H1 (cell line): ENCODE measurements at regions not wholly inside any gene's neighbourhood (a gene's known extent, or its start where the extent isn't known, plus 50 kb on each side); places are given as distances from the start of the nearest gene placed in this dataset.

Experiments used
- CTCF ChIA-PET: fragments of 300-600 bp; sonication (Branson Sonifier 250); formaldehyde crosslinking; loops from one replicate; lab custom pipeline; 2021; ENCODE audit not compliant: partially characterized antibody; lab: Charles Lee
- POLR2A ChIA-PET: fragments of 300-600 bp; sonication (Branson Sonifier 250); formaldehyde crosslinking; loops from one replicate; lab custom pipeline; 2021; ENCODE audit warnings: inconsistent platforms; ENCODE audit not compliant: partially characterized antibody; lab: Charles Lee
- DNase-seq, 2 experiments: peaks; one replicate each; pipeline versions ENCODE4 v3.0.0 to v3.0.0-alpha.2; 2010 to 2022; ENCODE audit warnings: low spot score in 2 of 2, low read depth in 1 of 2, mixed read lengths in 1 of 2
- FAIRE-seq: peaks from 2 replicates; lab custom pipeline; 2011; peaks lifted over from hg19 to GRCh38; lab: Jason Lieb, UNC
- H2AFZ ChIP-seq: 2 replicates; pipeline ENCODE4 v1.8.1; 2012; ENCODE audit warnings: low read length, inconsistent platforms
- H2AK5ac ChIP-seq: 2 replicates; pipeline ENCODE4 v1.6.1; 2013; ENCODE audit warnings: low read depth, low read length
- H2BK120ac ChIP-seq: replicated peaks from 2 replicates; pipeline ENCODE3; 2013; ENCODE audit warnings: low read depth, low read length, inconsistent platforms
- H2BK12ac ChIP-seq: 2 replicates; pipeline ENCODE4 v1.6.1; 2013; ENCODE audit warnings: low read depth, low read length
- H2BK15ac ChIP-seq: 2 replicates; pipeline ENCODE4 v1.6.1; 2013; ENCODE audit warnings: low read length
- H2BK20ac ChIP-seq: 2 replicates; pipeline ENCODE4 v1.6.1; 2013; ENCODE audit warnings: low read length
- H2BK5ac ChIP-seq: 2 replicates; pipeline ENCODE4 v1.6.1; 2013; ENCODE audit warnings: low read depth, low read length
- H3K14ac ChIP-seq: 2 replicates; pipeline ENCODE4 v1.6.1; 2013; ENCODE audit warnings: inconsistent platforms; ENCODE audit not compliant: insufficient read length
- H3K18ac ChIP-seq: 2 replicates; pipeline ENCODE4 v1.6.1; 2013; ENCODE audit warnings: low read length; ENCODE audit errors: extremely low read depth
- H3K23ac ChIP-seq: 2 replicates; pipeline ENCODE4 v1.6.1; 2013; ENCODE audit warnings: inconsistent platforms; ENCODE audit not compliant: insufficient read length
- H3K23me2 ChIP-seq: 2 replicates; pipeline ENCODE4 v1.6.1; 2013; ENCODE audit warnings: low read depth, low read length
- H3K27ac ChIP-seq: 2 replicates; pipeline ENCODE4 v1.6.1; 2011; ENCODE audit warnings: low read depth, low read length, inconsistent platforms
- H3K27me3 ChIP-seq, 4 experiments: replicated peaks in 1 of 4; 1 replicate in 1 of 4; 2 replicates in 3 of 4; pipeline versions ENCODE4 v1.6.1 to v1.8.1; 2011 to 2013; ENCODE audit warnings: low read length in 3 of 4, mild to moderate bottlenecking in 3 of 4, inconsistent platforms in 2 of 4, mixed read lengths in 2 of 4, moderate library complexity in 1 of 4; ENCODE audit not compliant: control insufficient read depth in 3 of 4, insufficient read depth in 3 of 4; ENCODE audit errors: extremely low read depth in 1 of 4
- H3K36me3 ChIP-seq, 4 experiments: 2 replicates each; pipeline versions ENCODE4 v1.6.1 to v1.8.1; 2011 to 2013; ENCODE audit warnings: mild to moderate bottlenecking in 4 of 4, low read length in 3 of 4, moderate library complexity in 2 of 4, control low read depth in 1 of 4, inconsistent platforms in 1 of 4; ENCODE audit not compliant: insufficient read depth in 4 of 4, control insufficient read depth in 2 of 4
- H3K4ac ChIP-seq: replicated peaks from 2 replicates; pipeline ENCODE3; 2013; ENCODE audit warnings: low read length, low read depth, mixed read lengths, inconsistent platforms; ENCODE audit not compliant: insufficient read length
- H3K4me1 ChIP-seq, 4 experiments: replicated peaks in 1 of 4; 1 replicate in 1 of 4; 2 replicates in 3 of 4; pipeline versions ENCODE4 v1.6.1 to v1.8.1; 2011 to 2013; ENCODE audit warnings: low read length in 3 of 4, inconsistent platforms in 2 of 4, mixed read lengths in 1 of 4; ENCODE audit not compliant: insufficient read depth in 4 of 4, control insufficient read depth in 3 of 4
- H3K4me2 ChIP-seq, 2 experiments: 2 replicates each; pipeline versions ENCODE4 v1.6.1 to v1.8.1; 2011 to 2013; ENCODE audit warnings: low read depth in 2 of 2, low read length in 2 of 2, control low read depth in 1 of 2, inconsistent platforms in 1 of 2, mild to moderate bottlenecking in 1 of 2; ENCODE audit not compliant: insufficient read depth in 1 of 2
- H3K4me3 ChIP-seq, 4 experiments: fragments of 200-600, 300-600 bp in 1 of 4; sonication (generic), shearing (Covaris generic), sonication (Bioruptor Twin) in 1 of 4; 2 replicates each; pipeline versions ENCODE4 v1.5.1 to v1.8.1; 2011 to 2016; ENCODE audit warnings: low read length in 4 of 4, low read depth in 3 of 4, control low read depth in 2 of 4, inconsistent platforms in 2 of 4, mild to moderate bottlenecking in 2 of 4, mixed read lengths in 1 of 4, moderate library complexity in 1 of 4; ENCODE audit not compliant: insufficient read depth in 2 of 4; ENCODE audit errors: extremely low read depth in 1 of 4
- H3K56ac ChIP-seq: replicated peaks from 2 replicates; pipeline ENCODE3; 2013; ENCODE audit warnings: low read depth, mild to moderate bottlenecking, mixed read lengths, low read length, inconsistent platforms; ENCODE audit not compliant: insufficient read length
- H3K79me1 ChIP-seq: 2 replicates; pipeline ENCODE4 v1.6.1; 2013; ENCODE audit warnings: low read depth, low read length, control low read depth
- H3K79me2 ChIP-seq, 2 experiments: 2 replicates each; pipeline versions ENCODE4 v1.6.1 to v1.8.1; 2012 to 2013; ENCODE audit warnings: low read length in 2 of 2, mild to moderate bottlenecking in 2 of 2, inconsistent platforms in 1 of 2; ENCODE audit not compliant: insufficient read depth in 2 of 2, control insufficient read depth in 1 of 2
- H3K9ac ChIP-seq, 4 experiments: replicated peaks in 1 of 4; 1 replicate in 1 of 4; 2 replicates in 3 of 4; pipeline versions ENCODE4 v1.6.1 to v1.8.1; 2011 to 2013; ENCODE audit warnings: low read depth in 3 of 4, low read length in 3 of 4, control low read depth in 2 of 4, mild to moderate bottlenecking in 2 of 4, moderate library complexity in 2 of 4, inconsistent platforms in 1 of 4; ENCODE audit errors: extremely low read depth in 1 of 4
- H3K9me3 ChIP-seq, 2 experiments: 2 replicates each; pipeline versions ENCODE4 v1.6.1 to v1.8.1; 2012 to 2013; ENCODE audit warnings: mild to moderate bottlenecking in 2 of 2, moderate library complexity in 2 of 2, control low read depth in 1 of 2, inconsistent platforms in 1 of 2, low read depth in 1 of 2, low read length in 1 of 2, mixed read lengths in 1 of 2; ENCODE audit not compliant: insufficient read depth in 2 of 2
- H4K20me1 ChIP-seq, 2 experiments: replicated peaks in 1 of 2; 2 replicates each; pipeline versions ENCODE3 to v1.8.1; 2011 to 2013; ENCODE audit warnings: inconsistent platforms in 2 of 2, low read length in 2 of 2, mild to moderate bottlenecking in 1 of 2; ENCODE audit not compliant: insufficient read depth in 2 of 2, control insufficient read depth in 1 of 2
- H4K5ac ChIP-seq: 2 replicates; pipeline ENCODE4 v1.6.1; 2013; ENCODE audit warnings: low read length, low read depth, mixed read lengths, inconsistent platforms; ENCODE audit not compliant: insufficient read length
- H4K8ac ChIP-seq: 2 replicates; pipeline ENCODE4 v1.8.0; 2013; ENCODE audit warnings: mild to moderate bottlenecking, moderate library complexity, low read length, inconsistent platforms; ENCODE audit not compliant: insufficient read depth; ENCODE audit errors: extremely low read depth
- H4K91ac ChIP-seq: replicated peaks from 2 replicates; pipeline ENCODE3; 2013; ENCODE audit warnings: low read length, mixed read lengths, inconsistent platforms; ENCODE audit not compliant: insufficient read length
- MAFK ChIP-seq: IDR thresholded peaks from 2 replicates; pipeline ENCODE4 v1.6.1; 2012; ENCODE audit warnings: low read depth, mild to moderate bottlenecking, improper control_type of control experiment, low read length
- NANOG ChIP-seq: IDR thresholded peaks from 2 replicates; pipeline ENCODE4 v1.6.1; 2011; ENCODE audit warnings: low read length, low read depth, mild to moderate bottlenecking, inconsistent platforms; ENCODE audit not compliant: insufficient read depth, poor library complexity, severe bottlenecking
- RAD21 ChIP-seq, 2 experiments: IDR thresholded peaks in 1 of 2; conservative IDR thresholded peaks in 1 of 2; 2 replicates each; pipeline ENCODE4 v1.6.1; 2011; ENCODE audit warnings: low read depth in 2 of 2, low read length in 2 of 2, improper control_type of control experiment in 1 of 2, inconsistent platforms in 1 of 2, mild to moderate bottlenecking in 1 of 2, moderate library complexity in 1 of 2
- SRF ChIP-seq: IDR thresholded peaks from 2 replicates; pipeline ENCODE4 v1.6.1; 2011; ENCODE audit warnings: mild to moderate bottlenecking, low read depth, low read length, moderate library complexity
- WGBS, 2 experiments: shearing (Covaris generic) in 1 of 2; methylation state at CpG; one replicate each; pipeline versions ENCODE4 v1.1.6 to v1.1.7; 2013 to 2015; ENCODE audit warnings: low lambda C conversion rate in 2 of 2, mixed read lengths in 2 of 2, inconsistent platforms in 1 of 2, low coverage in 1 of 2, missing lambda C conversion rate in 1 of 2; ENCODE audit not compliant: insufficient replicate concordance in 2 of 2, insufficient coverage in 1 of 2, insufficient read length in 1 of 2; ENCODE audit errors: extremely low coverage in 1 of 2, missing lambda C conversion rate in 1 of 2; 5-methylcytosine and 5-hydroxymethylcytosine counted together

DNA sequence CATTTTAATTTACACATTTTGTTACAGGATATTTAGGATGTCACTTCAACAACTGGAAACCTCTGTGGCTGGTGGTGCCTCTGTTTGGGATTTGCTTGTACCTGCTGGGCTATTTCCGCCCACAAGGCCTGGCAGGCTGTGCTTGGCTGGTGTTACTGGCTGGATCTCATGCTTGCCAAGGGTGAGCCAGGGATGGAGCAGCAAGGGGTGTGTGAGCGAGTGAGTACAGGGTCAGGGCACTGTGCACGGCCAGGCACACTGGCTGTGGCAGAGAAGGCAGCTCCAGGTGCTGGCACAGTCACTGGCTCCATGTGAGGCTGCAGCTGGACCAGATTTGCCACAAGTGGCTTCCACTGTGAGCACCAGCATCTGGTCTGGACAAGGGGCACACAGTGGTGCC, 1254.8 kb downstream of the SLITRK5 start:
- Histone ChIP-seq H2AK5ac (no peak overlapping the region), H3K4me1 (no peaks in the 10 kb centered on the region), H3K27ac (no peak overlapping the region), H2BK20ac (no peak overlapping the region), H3K4me2 (no peak overlapping the region), H4K5ac (no peak overlapping the region), H4K91ac (no peak overlapping the region), H3K27me3 (no peaks in the 10 kb centered on the region), H4K20me1 (no peaks in the 10 kb centered on the region), H2BK15ac (no peak overlapping the region), H2BK120ac (no peak overlapping the region), H2BK12ac (no peak overlapping the region), H3K9me3 (no peaks in the 10 kb centered on the region), H3K23ac (no peak overlapping the region), H4K8ac (no peak overlapping the region), H3K4ac (no peak overlapping the region), H2BK5ac (no peak overlapping the region), H3K18ac (no peak overlapping the region), H3K9ac (no peak overlapping the region), H3K14ac (no peak overlapping the region), H3K36me3 (no peaks in the 10 kb centered on the region), H3K56ac (no peak overlapping the region), H3K79me1 (no peaks in the 10 kb centered on the region), H3K79me2 (no peaks in the 10 kb centered on the region), H3K4me3 (no peak overlapping the region), H2AFZ (peak overlapping the region; percentile 62; the same call in 1 of the 2 replicates), H3K23me2 (no peaks in the 10 kb centered on the region)
- POLR2A ChIA-PET: no interaction called here
- 97% methylated on average over 3 of the region's 3 CpGs; no CpG with 5 or more reads in 1 of the 2 experiments for WGBS, 2 experiments
- CTCF ChIA-PET: interaction anchor here (0.9 to 1.2 kb wide), 3 partner anchors 8 to 12 kb away, joined by 3 read pairs; no protein-coding TSS in a partner anchor
- FAIRE-seq: no peak
- no peak for DNase-seq
- TF ChIP-seq SRF: no peak
- no peak for TF ChIP-seq MAFK
- TF ChIP-seq NANOG: no peak
- no peak for TF ChIP-seq RAD21 (IDR thresholded peaks at IDR 0.05 in 1 of 2, conservative IDR thresholded peaks at IDR 0.05 in 1 of 2; ENCODE audit: low read depth in 2 of 2, low read length in 2 of 2)
